ENCODE measurements at regions not wholly inside any gene's neighbourhood (a gene's known extent, or its start where the extent isn't known, plus 50 kb on each side); places are given as distances from the start of the nearest gene placed in this dataset.

DNA sequence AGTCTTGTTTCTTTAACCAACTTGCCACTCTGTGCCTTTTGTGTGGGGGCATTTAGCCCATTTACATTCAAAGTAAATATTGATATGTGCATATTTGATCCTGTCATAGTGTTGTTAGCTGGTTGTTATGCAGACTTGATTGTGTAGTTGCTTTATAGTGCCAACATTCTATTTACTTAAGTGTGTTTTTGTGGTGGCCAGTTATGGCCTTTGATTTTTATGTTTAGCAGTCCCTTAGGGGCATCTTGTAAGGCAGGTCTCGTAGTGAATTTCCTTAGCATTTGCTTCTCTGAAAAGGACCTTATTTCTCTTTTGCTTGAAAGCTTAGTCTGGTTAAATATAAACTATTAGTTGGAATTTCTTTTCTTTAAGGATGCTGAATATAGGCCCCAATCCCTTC lies 282.8 kb upstream of the NECTIN3 start:
- no peak for DNase-seq (ENCODE audit: low read depth in 1 of 2, low spot score in 1 of 2)

DNA sequence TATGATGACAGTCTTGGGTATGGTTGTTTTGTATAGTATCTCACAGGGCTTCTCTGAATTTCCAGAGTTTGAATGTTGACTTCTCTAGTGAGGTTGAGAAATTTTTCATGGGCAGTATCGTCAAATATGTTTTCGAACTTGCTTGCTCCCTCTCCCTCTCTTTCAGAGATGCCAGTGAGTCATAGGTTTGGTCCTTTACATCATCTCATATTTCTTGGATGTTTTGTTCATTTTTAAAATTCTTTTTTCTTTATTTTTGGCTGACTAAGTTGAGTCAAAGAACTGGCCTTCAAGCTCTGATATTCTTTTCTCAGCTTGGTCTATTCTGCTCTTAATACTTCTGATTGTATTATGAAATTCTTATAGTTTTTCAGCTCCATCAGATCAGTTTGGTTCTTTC lies 282.3 kb upstream of the NECTIN3 start:
- no peak for DNase-seq (ENCODE audit: low read depth in 1 of 2, low spot score in 1 of 2)

DNA sequence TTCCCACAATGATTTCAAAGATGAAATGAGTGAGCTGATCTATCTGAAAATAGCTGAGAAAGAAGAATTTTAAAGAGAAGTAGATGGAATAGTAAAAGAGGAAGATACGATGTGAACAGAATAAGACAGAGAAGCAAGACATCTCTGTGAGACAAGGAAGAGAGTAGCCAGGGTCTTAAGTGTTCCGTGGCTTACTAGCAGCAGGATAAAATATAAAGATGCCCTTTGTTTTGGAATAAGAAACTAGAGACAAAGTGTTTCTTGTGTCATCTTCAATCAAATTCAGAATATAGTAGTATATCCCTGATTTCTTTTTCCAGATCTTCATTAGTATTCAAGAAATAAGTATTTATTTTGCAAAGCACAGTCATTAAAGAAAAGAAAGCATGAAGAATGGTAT lies 281.0 kb upstream of the NECTIN3 start:
- DNase-seq (ENCODE audit: low read depth in 1 of 2, low spot score in 1 of 2), result no peak

DNA sequence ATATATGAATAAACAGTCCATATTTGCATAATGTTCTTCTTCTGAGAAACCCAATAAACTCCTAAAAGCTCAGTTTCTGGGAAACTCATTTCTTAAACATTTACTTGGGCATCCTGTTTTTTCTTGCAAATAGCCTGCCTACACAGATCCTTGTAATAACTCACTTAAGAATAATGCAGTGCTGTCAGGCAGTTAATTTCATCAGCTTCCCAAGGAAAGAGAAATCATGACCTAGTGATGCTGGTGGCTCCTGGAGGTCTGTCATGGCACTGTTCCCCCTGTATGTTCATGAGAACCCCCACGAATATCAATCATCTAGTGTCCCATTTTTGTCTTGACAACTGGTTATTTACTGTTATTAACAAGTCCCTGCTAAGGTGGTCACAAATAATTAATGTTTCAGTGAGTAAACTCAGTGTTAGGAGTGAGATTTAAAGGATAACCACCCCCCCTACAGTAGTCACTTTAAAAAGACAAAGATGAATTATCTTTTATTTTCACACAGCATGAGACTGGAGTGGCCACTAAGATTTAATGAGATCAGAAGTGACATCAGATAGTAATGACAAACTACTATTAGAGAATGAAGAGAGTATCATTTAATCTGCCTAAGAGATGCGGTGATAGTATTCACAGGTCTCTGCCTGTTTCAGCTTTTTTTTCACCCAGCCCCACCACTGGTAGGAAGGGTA lies 279.5 kb upstream of the NECTIN3 start:
- DNase-seq (ENCODE audit: low read depth in 1 of 2, low spot score in 1 of 2), result no peak

DNA sequence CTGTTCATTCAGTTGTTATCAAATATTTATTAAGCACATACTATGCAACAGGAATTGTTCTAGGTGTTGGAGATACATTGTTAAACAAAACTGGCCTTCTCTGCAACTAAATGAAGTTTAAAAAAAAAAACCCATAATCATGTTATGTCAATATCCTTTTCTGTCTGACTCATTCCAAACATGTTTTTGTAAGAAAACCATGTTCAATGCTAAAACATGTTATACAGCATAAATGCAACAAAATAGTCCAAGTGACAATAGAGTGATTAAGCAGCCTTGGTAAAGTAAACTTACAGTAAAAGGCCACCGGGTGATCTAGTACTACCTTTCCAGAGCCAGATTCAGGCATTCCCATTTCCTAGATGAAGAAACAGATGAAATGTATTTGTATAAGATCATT lies 278.0 kb upstream of the NECTIN3 start:
- DNase-seq (ENCODE audit: low read depth in 1 of 2, low spot score in 1 of 2), result no peak

DNA sequence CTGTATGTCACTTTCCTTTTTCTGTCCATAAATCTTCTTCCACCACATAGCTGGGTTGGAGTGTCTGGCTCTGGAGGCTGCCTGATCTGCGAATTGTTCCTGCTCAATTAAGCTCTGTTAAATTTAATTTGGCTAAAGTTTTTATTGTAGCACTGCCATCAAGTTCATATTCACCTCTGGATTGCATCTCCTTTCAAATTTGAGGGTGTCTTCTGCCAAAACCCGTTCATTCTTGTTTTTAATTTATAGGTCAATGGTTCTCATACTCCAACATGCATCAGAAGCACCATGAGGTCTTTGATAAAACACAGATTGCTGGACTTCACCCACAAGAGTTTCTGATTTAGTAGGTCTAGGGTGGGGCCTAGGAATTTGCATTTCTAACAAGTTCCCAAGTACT lies 276.5 kb upstream of the NECTIN3 start:
- DNase-seq (ENCODE audit: low read depth in 1 of 2, low spot score in 1 of 2), result no peak

DNA sequence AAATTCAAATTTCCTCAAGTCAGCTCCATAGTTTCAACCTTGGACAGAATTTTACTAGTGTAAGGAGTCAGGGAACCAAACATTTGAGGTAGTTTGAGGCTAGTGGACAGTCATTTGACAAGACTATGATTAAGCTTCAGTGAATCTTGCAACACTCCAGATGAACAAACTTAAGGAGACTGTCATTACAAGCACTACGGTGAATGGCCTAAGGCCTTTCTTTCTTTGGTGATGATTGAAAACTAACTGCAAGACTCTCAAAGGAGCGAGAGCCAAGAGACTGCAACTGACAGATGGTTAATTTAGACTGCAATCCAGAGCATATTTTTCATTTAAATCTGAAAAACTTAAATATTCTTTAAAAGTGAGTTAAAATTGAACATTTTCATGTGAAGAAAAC lies 272.3 kb upstream of the NECTIN3 start:
- DNase-seq (ENCODE audit: low read depth in 1 of 2, low spot score in 1 of 2), result no peak

DNA sequence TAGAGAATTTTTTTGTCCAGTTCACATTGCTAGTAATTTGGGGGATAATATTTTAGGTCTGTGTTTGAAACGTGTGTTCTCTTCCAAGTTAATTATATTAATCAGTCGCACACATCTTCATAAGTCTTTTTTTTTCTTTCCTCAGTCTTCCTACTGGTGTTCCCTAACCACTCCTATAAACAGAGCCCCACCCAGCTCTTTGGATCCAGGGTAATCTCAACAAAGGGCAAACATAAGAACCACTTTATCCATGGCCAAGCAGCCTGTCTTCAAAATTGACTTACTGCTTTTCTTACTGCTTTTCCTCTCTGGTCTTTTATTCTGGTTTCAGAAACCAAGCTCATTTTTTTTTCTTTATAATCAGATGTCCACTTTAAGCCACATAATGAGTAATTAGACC lies 266.8 kb upstream of the NECTIN3 start:
- no peak for DNase-seq (ENCODE audit: low read depth in 1 of 2, low spot score in 1 of 2)

DNA sequence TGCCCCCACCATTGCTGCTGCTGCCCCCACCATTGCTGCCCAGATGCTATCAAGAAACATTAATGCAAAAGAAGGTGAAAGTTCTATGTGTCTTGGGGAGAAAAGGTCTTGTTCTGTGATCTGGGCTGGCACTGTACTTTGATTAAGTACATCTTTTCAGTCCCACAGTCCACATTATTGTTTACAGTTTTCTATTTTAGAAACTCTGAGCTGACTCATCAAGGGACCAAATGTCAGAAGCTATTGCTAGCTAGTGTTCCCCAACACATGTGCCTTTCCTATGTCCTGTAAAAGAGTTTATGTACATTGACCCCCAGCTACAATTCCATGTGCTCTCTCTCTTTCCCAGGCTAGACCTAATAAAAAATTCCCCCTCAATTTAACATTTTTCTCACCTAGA lies 264.7 kb upstream of the NECTIN3 start:
- DNase-seq (ENCODE audit: low read depth in 1 of 2, low spot score in 1 of 2), result no peak

DNA sequence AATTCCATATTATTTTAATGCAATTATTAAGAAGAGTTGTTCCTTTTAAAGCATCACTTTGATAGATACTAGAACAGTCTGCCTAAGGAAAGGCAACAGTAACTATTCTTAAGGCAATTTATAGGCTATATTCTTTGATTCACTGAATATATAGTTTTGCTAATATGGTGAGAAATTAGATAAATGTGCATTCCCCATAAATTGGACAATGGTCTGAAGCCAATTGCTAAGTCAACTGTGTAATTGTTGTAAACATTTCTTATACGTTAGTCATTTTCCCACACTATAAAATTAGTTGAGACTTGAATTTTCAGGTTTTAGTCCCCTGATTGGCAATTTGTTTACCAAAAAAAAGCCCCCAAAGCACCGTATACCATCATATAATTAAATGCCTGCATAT lies 263.0 kb upstream of the NECTIN3 start:
- no peak for DNase-seq (ENCODE audit: low read depth in 1 of 2, low spot score in 1 of 2)

DNA sequence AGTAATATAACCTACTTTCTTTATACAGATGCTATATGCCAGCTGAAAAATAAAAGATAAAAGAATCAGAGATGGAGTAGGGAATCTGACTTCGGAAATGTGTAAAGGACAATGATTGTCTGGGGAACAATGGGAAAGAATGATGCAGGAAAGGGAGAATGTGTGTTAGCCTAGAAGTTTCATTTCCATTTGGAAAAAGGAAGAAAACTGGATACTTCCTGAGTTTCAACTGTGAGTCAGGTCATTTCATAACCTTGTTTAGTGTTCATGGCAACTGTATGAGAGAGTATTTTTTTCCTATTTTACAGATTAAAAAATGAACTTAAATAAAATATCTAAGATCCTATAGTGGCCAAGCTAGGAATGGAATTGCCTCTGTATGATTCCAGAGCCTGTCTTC lies 261.3 kb upstream of the NECTIN3 start:
- DNase-seq (ENCODE audit: low read depth in 1 of 2, low spot score in 1 of 2), result no peak

DNA sequence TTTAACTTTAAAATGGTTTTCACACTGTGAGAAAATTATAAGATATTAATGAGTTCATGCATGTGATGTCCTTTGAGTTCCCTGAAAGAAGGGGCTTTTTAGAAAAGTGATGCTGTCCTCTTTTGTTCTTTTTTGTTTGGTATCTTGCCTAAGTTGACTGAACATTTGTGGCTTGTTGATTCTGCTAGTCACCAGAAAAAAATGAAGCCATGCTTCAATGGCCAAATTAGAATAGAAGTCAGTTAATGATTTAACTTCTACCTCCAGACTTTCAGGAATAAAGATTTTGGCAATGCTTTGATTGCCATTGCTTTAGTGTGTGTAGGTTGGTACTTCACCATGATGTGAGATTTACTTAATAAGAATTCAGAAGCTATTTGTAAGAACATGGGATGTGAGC lies 260.6 kb upstream of the NECTIN3 start:
- DNase-seq (ENCODE audit: low read depth in 1 of 2, low spot score in 1 of 2), result no peak

DNA sequence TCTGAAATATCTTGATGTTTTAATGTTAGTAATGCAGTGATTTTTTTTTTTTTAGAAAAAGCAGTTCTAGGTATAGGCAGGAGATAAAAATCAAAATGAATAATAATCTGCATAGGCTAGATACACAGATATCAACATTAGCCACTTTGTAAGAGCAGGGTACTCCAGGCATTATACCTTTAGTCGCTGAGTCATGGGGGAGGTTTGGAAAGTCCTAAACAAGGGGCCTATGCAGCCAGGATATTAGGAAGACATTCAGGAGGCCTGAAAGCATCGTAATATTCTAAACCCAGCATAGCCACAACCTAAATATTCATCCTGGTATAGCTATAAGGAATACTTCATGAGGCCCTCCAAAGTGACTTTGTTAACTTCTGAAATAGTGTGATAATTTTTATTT lies 258.1 kb upstream of the NECTIN3 start:
- no peak for DNase-seq (ENCODE audit: low read depth in 1 of 2, low spot score in 1 of 2)

DNA sequence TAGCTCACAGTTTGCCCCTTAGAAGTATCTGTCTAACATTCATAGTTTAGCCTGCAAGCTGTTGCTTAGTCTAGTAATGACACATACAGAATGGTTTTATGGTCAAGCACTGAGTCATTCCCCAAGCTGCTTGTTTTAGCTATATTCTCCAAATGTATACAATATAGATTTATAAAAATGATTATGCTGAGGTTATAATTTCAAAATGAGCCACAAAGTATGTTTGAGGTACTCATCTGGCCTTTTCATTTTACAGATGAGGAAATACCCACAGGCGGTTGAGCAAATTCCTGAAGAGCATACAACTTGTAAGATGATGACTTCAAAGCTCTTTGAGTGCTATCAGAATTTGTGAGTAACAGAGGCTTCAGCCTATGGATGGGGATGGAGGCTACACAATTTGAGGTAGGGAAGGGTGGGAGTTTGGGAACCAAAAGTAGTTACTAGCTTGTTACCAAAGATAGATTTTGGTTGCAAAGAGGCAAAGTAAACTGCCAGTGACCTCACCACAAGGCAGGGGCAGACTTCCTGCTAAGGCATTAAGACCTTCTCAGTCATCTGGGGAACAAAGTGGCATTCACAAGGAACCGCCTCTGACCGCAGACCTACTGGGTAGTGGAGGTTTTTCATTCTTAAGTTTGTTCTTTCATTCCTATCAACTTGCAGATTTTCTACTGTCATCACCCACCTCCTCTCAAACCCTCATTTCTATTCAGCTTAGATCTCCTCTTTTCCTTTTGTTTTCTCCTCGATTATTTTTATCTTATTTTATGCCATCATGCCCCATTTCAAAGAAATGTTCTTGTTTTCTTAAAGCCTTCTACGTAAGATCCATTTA lies 257.2 kb upstream of the NECTIN3 start:
- peak in 1 of 2 donors; percentile 2 for DNase-seq (ENCODE audit: low read depth in 1 of 2, low spot score in 1 of 2)

DNA sequence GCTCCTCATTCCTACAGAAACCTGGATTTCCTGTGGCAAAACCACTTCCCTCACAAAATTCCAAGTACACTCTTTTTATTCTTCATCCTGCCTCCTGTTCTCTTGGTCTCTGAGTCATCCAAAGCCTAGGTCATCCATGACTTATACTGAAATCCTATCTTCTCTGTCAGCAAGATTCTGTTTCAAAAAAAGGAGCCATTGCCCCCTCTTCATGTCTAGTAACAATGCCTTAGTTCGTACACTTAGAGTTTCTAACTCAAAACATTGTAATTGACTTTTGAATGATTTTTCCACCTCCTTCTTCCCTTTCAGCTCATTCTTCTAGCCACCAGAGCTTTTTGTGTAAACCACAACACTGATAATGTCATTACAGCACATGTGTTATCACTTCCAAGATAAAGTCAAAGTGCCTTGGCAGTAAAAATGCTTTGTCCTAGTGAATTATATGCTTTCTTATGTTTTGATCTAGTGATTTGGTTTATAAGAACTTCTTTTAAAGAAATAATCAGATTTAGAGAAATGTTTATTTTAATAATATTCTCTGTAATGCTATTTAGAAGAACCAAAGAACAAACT lies 256.5 kb upstream of the NECTIN3 start:
- DNase-seq (ENCODE audit: low read depth in 1 of 2, low spot score in 1 of 2), result no peak

DNA sequence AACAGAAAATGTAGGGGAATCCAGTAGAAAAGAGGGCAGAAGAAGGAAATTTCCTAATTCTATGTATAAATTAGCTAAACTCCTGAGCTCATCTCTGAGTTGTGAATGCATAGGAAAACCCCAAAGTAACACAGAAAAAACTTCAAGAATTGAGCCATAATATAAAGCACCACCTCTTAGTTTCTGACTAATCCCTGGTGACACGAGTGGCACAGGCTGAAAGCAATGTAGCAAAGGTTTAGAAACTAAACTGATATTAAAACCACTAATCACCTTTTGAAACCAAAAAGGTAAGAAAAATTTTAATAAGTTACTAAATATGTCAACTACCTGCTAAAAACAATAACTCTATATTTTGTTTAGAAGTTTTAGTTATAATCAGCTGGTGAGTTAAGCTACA lies 255.6 kb upstream of the NECTIN3 start:
- DNase-seq (ENCODE audit: low read depth in 1 of 2, low spot score in 1 of 2), result no peak

DNA sequence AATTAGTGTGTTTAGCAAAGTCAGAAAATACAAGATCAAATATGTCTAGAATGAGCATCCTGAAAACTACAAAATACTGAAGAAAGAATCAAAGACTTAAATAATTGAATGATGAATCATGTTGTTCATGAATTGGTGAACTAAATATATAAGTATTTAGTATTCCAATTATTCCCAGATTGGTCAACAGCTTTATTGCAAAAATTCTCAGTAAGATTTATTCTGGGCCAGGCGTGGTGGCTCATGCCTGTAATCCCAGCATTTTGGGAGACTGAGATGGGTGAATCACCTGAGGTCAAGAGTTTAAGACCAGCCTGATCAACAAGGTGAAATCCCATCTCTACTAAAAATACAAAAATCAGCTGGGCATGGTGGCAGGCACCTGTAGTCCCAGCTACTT lies 250.0 kb upstream of the NECTIN3 start:
- no peak for DNase-seq (ENCODE audit: low read depth in 1 of 2, low spot score in 1 of 2)

DNA sequence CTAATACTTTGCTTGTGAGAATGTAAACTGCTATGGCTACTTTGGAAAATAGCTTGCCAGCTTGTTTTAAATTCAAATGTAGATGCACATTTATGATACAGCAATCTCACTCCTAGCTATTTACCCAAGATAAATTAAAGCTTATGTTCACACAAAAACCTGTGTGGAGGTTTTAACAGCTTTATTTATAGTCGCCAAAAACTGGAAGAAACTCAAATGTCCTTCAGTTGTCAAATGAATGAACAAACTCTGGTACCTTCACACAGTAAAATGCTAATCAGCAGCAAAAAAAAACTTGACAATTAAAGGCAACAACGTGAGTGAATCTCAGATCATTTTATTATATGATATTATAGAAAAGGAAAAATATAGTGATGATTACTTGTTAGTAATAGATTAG lies 248.6 kb upstream of the NECTIN3 start:
- no peak for DNase-seq (ENCODE audit: low read depth in 1 of 2, low spot score in 1 of 2)

DNA sequence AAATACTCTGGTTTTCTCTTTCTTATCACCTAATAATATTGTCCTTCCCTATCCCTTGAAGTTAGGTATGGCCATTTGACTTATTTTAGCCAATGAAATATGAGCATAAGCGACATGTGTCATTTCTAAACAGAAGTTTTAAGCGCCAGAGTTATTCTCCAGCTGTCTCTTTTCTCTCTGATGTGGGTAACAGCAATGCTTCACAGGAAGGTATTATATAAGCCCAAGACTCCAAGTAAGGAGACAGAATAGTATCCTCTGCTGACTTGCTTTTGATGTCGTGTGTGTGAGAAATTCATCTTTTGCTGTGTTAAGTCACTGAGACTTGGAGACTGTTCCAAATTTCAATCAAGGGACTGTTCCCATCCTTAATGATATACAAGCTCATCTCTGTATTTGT lies 224.6 kb upstream of the NECTIN3 start:
- no peak for DNase-seq (ENCODE audit: low read depth in 1 of 2, low spot score in 1 of 2)

DNA sequence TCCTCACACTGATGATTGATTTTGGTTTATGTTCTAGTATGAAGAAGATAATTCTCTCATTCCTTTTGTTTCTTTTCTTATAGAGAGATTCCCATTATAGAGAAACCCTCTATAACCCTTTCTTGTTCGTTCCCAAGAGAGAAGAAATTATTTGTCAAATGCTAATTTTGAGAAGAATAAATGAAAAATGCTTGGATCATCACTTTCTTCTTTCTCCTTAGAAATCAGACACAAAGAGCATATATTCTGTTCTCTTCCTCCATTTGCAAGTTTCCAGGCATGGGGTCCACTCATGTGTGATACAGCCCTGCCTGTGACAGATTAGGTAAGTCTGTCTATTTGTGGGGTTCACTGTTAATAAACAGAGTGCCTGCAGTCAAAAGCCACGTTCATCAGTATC lies 222.6 kb upstream of the NECTIN3 start:
- no peak for DNase-seq (ENCODE audit: low read depth in 1 of 2, low spot score in 1 of 2)

DNA sequence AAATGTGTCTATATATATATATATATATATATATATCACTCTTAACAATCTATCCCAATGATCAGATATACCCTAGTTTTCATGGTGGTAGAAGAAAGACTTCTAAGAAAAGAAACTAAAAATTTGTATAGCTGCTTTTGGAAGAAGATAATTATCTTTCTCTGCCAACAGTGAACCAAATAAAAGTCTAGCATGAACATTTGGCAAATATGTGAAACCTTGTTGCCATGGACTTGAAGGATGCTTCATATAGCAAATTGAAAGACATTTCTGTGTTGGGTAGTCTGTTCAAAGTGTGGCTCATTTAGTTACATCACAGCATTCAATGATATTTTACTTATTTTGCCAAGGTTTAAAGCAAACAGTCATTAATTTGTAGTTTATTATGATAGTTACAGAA lies 219.9 kb upstream of the NECTIN3 start:
- no peak for DNase-seq (ENCODE audit: low read depth in 1 of 2, low spot score in 1 of 2)

DNA sequence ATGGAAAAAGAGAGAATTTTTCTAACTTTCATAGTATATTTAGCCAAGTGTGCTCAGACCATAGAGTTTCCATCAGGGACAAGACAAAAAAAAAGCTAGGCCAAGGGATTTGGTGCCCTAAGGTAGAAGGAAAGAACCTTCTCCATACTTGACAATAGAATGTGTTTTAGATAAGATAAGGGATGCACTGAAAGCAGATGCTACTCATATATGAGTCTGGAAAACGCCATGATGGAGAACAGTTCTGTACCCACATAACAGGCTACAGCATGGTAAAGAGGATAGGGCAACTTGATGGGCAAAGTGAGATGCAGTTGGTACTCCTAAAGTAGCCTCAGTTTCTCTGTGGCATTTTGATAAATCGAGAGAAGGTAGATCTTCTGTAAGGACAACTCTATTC lies 216.4 kb upstream of the NECTIN3 start:
- no peak for DNase-seq (ENCODE audit: low read depth in 1 of 2, low spot score in 1 of 2)

DNA sequence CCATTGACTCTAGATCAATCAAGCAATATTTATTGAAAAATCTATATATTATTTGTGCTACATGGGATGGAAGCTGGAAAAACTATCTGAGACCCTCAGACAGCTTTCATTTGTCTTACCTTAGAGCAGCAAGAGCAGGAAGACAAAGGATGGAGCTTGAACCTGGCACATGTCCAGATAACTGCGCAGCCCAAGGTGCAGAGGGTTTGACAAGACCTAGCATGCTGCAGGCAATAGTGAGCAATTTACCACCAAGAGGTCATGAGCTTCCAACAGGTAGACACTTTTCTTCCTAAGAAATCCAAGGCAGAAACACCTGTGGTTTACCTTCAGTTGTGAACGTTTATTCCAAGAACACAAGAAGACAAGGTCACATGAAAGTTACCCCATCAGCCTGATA lies 214.7 kb upstream of the NECTIN3 start:
- DNase-seq (ENCODE audit: low read depth in 1 of 2, low spot score in 1 of 2), result no peak

Measured in activated CD4-positive, alpha-beta T cell treated with anti-CD3 and anti-CD28 coated beads, Interleukin-2, amount 50 U/mL, for 24 hours (primary cell).